ENCODE measurements at regions not wholly inside any gene's neighbourhood (a gene's known extent, or its start where the extent isn't known, plus 50 kb on each side); places are given as distances from the start of the nearest gene placed in this dataset.

DNA sequence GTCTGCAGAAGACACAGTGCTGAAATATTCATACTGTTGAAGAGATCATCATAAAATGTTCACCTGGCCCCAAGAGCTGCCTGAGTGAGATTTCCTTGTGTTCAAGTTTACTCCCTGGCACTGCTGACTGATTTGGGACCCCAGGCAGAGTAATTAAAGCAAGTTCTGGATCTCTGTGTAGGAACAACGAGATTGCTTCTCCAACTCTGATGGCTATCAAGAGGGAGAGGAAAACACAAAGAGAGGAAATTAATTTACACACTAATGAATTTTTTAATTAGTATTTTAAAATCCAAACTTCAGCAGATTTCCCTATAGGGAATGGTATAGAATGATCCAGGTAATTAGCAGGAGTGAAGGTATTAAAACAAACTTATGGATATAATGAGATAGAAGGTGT lies 711.8 kb downstream of the DCDC2C start:
- Mint-ChIP-seq H3K36me3 (no peaks in the 10 kb centered on the region), H3K27ac (no peak overlapping the region), H3K4me1 (peaks cover 3% of the 10 kb centered on the region), H3K9me3 (peaks cover 4% of the 10 kb centered on the region), H3K27me3 (ENCODE audit: insufficient read depth, low read depth) (peaks cover 2% of the 10 kb centered on the region), H3K4me3 (no peak overlapping the region)
- Histone ChIP-seq H3K4me3 (no peak overlapping the region), H3K27me3 (no peaks in the 10 kb centered on the region), H3K79me2 (ENCODE audit: low read depth) (no peaks in the 10 kb centered on the region), H3K36me3 (no peaks in the 10 kb centered on the region), H3K4me1 (no peaks in the 10 kb centered on the region), H3K27ac (no peak overlapping the region), H3K4me2 (no peak overlapping the region), H4K20me1 (ENCODE audit: low read depth) (no peaks in the 10 kb centered on the region), H3K9ac (no peak overlapping the region), H2AFZ (replicated peaks) (no peak overlapping the region), H3K9me3 (ENCODE audit: low read depth) (no peaks in the 10 kb centered on the region), H3F3A (ENCODE audit: low read depth) (no peaks in the 10 kb centered on the region)
- no peak for TF ChIP-seq EZH2phosphoT487 (IDR thresholded peaks at IDR 0.05)
- no peak for TF ChIP-seq EZH2 (IDR thresholded peaks at IDR 0.05)
- TF ChIP-seq, protein P1, sequence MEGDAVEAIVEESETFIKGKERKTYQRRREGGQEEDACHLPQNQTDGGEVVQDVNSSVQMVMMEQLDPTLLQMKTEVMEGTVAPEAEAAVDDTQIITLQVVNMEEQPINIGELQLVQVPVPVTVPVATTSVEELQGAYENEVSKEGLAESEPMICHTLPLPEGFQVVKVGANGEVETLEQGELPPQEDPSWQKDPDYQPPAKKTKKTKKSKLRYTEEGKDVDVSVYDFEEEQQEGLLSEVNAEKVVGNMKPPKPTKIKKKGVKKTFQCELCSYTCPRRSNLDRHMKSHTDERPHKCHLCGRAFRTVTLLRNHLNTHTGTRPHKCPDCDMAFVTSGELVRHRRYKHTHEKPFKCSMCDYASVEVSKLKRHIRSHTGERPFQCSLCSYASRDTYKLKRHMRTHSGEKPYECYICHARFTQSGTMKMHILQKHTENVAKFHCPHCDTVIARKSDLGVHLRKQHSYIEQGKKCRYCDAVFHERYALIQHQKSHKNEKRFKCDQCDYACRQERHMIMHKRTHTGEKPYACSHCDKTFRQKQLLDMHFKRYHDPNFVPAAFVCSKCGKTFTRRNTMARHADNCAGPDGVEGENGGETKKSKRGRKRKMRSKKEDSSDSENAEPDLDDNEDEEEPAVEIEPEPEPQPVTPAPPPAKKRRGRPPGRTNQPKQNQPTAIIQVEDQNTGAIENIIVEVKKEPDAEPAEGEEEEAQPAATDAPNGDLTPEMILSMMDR (IDR thresholded peaks at IDR 0.05), result no peak
- DNase-seq (ENCODE audit: low spot score), result no peak

- Histone ChIP-seq H3K9ac (no peak overlapping the region), H3K36me3 (no peaks in the 10 kb centered on the region), H3K27me3 (no peaks in the 10 kb centered on the region), H2AFZ (replicated peaks) (no peak overlapping the region), H3F3A (ENCODE audit: low read depth) (no peaks in the 10 kb centered on the region), H3K79me2 (ENCODE audit: low read depth) (no peaks in the 10 kb centered on the region), H3K4me1 (no peaks in the 10 kb centered on the region), H3K9me3 (ENCODE audit: low read depth) (no peaks in the 10 kb centered on the region), H3K4me2 (no peak overlapping the region), H3K27ac (no peak overlapping the region), H3K4me3 (no peak overlapping the region), H4K20me1 (ENCODE audit: low read depth) (no peaks in the 10 kb centered on the region)
- H3K4me1 Mint-ChIP-seq, result peaks cover 3% of the 10 kb centered on the region
- H3K27ac Mint-ChIP-seq, result no peak overlapping the region
- H3K9me3 Mint-ChIP-seq, result peaks cover 3% of the 10 kb centered on the region
- H3K4me3 Mint-ChIP-seq, result no peak overlapping the region
- no peak for DNase-seq (ENCODE audit: low spot score)
- H3K36me3 Mint-ChIP-seq, result no peaks in the 10 kb centered on the region
- H3K27me3 Mint-ChIP-seq (ENCODE audit: insufficient read depth, low read depth), result peaks cover 2% of the 10 kb centered on the region
- TF ChIP-seq EZH2phosphoT487 (IDR thresholded peaks at IDR 0.05) (no peak), EZH2 (IDR thresholded peaks at IDR 0.05) (no peak)
- TF ChIP-seq, protein P1 (IDR thresholded peaks at IDR 0.05), result no peak
Observed at GRCh38 chr2:4415810-4416413, 712.5 kb downstream of the DCDC2C start.

GRCh38 chr2:4416431-4416830 lies 713.1 kb downstream of the DCDC2C start:
- no peak overlapping the region for H3K27ac ChIP-seq
- no peaks in the 10 kb centered on the region for H4K20me1 ChIP-seq (ENCODE audit: low read depth)
- no peaks in the 10 kb centered on the region for H3K79me2 ChIP-seq (ENCODE audit: low read depth)
- no peak for TF ChIP-seq EZH2 (IDR thresholded peaks at IDR 0.05)
- TF ChIP-seq EZH2phosphoT487 (IDR thresholded peaks at IDR 0.05), result no peak
- TF ChIP-seq, protein P1 (IDR thresholded peaks at IDR 0.05), result no peak
- no peak overlapping the region for H3K4me2 ChIP-seq
- no peak overlapping the region for H3K4me3 ChIP-seq
- no peaks in the 10 kb centered on the region for H3K36me3 Mint-ChIP-seq
- H3K4me3 Mint-ChIP-seq, result no peak overlapping the region
- H3K9me3 ChIP-seq (ENCODE audit: low read depth), result no peaks in the 10 kb centered on the region
- H3K9ac ChIP-seq, result no peak overlapping the region
- peaks cover 3% of the 10 kb centered on the region for H3K9me3 Mint-ChIP-seq
- H3K36me3 ChIP-seq, result no peaks in the 10 kb centered on the region
- no peak overlapping the region for H2AFZ ChIP-seq (replicated peaks)
- H3K4me1 ChIP-seq, result no peaks in the 10 kb centered on the region
- no peaks in the 10 kb centered on the region for H3K27me3 ChIP-seq
- no peak overlapping the region for H3K27ac Mint-ChIP-seq
- no peak for DNase-seq (ENCODE audit: low spot score)
- no peaks in the 10 kb centered on the region for H3F3A ChIP-seq (ENCODE audit: low read depth)
- H3K27me3 Mint-ChIP-seq (ENCODE audit: insufficient read depth, low read depth), result peaks cover 2% of the 10 kb centered on the region
- peaks cover 3% of the 10 kb centered on the region for H3K4me1 Mint-ChIP-seq

All from neural progenitor cell (in vitro differentiated cells).